ENCODE measurements at regions not wholly inside any gene's neighbourhood (a gene's known extent, or its start where the extent isn't known, plus 50 kb on each side); places are given as distances from the start of the nearest gene placed in this dataset.
"Not testable (repeated sequence)": the region's sequence is repeated elsewhere in the genome, so short reads cannot be mapped to it uniquely, and the experiment has no call there.

DNA sequence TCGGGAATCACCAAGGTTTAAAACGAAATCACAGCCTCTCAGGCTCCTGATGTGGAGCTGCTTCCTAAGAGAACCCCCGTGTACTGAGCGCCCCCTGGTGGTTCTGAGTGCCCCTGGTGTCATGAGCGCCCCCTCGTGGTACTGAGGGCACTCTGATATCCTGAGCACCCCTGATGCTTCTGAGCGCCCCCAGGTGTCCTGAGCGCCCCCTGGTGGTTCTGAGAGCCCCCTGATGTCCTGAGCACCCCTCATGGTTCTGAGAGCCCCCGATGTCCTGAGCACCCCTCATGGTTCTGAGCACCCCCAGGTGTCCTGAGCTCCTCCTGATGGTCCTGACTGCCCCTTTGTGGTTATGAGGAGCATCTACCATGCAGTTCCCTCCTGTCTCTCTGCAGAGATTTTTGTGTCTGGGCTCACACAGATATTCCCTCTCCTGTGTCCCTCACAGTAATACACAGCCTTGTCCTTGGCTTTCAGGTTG, 1092.1 kb downstream of the TMEM121 start:
- DNase-seq (ENCODE audit: low read depth) = not testable (repeated sequence)

DNA sequence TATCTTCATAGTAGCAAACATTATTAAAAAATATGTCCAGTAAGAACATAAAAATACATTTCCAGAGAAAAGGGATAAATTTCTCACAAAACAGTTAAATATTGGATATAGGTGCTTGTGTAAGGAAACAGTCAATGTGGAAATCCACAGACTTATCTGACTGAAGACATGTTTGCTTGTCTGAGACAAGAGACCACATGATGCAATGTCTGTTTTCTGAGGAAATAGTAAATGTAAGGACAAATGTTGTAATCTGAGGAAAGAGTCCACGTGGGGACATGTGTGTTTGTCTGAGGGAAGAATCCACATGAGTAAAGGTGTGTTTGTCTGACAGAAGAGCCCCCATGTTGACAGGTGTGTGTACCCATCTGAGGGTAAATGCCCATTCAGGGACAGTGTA, 1093.2 kb downstream of the TMEM121 start:
- no peak for DNase-seq (ENCODE audit: low read depth)

DNA sequence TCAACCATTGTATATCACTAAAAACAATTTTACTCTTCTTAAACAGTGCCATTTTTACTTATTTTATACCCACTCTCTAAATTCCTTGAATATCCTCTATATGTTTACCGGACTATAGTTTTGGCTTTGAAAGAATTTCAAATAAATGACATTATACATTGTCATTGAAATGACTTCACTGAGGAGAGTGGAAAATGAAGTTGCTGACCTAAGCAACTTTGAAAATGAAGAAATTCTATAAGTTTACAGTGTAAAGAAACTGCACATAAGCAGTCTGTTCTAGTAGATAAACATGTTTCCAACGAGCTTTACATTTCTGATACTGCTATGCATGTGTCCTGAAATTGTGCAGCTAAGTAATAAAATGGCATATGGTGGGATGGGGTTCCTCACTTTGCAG, 1094.0 kb downstream of the TMEM121 start:
- DNase-seq (ENCODE audit: low read depth) = no peak

DNA sequence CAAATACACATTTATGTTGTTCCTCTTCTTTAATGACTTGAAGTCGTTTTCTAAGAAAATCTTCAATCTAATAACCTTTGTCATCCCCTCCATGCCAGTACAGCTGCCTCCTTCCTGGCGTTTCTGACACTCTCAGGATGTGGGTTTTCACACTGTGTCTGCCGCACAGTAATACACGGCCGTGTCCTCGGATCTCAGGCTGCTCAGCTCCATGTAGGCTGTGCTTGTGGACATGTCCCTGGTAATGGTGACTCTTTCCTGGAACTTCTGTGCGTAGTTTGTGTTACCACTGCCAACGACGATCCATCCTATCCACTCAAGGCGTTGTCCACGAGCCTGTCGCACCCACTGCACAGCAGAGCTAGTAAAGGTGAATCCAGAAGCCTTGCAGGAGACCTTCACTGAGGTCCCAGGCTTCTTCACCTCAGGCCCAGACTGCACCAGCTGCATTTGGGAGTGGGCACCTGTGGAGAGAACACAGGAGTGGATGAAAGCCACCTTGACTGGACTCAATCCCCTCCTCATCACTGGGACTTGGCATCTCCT, 1095.9 kb downstream of the TMEM121 start:
- DNase-seq (ENCODE audit: low read depth) = no peak

DNA sequence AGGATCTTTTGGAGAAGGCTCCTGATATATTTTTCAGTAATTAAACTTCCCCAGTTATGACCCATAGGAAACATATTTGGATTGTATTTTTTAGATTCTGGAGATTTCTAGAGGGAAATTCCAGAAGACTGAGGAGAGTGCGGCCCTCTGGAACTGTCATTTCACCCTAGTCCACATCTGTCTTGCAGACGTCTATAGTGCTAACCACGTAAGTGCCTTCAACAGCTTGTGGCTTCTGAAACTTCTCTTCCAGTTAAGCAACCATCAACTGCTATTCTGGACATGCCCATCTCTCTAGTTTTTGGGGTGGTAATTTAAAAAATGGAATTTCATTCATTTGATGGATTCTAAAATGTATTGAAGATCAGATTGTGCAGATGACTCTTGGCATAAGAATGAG, 1098.8 kb downstream of the TMEM121 start:
- DNase-seq (ENCODE audit: low read depth) = no peak

DNA sequence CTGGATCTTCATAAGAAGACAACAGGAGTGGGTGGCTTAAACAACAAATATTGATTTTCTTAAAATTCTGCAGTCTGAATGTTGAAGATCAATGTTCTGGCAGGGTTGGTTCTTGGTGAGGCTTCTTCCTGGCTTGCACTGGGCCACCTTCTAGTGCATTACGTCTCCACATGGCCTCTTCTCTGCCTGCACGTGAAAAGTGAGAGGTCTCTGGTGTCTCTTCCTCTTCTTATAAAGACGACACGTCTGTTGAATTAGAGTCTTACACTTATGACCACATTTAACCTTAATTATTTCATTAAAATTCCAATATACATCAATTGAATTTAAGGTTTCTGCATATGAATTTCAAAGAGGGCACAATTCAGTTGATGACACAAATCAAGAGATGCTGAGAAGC, 1100.1 kb downstream of the TMEM121 start:
- not testable (repeated sequence) for DNase-seq (ENCODE audit: low read depth)

DNA sequence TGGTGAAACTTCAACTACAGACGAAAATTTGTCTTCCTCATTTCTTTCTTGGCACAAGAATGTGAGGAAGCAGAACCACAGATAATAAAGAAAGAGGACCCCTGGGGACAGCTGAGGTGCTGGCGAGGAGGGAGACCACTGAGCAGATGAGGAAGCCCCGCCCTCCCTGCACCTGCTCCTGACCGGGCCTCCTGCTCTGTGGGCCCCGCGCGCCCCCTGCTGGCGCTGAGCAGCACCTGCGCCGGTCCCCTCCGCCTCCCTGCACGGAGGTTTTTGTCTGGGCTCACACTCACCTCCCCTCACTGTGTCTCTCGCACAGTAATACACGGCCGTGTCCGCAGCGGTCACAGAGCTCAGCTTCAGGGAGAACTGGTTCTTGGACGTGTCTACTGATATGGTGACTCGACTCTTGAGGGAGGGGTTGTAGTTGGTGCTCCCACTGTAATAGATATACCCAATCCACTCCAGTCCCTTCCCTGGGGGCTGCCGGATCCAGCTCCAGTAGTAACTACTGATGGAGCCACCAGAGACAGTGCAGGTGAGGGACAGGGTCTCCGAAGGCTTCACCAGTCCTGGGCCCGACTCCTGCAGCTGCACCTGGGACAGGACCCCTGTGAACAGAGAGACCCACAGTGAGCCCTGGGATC, 1100.7 kb downstream of the TMEM121 start:
- DNase-seq (ENCODE audit: low read depth) = not testable (repeated sequence)

DNA sequence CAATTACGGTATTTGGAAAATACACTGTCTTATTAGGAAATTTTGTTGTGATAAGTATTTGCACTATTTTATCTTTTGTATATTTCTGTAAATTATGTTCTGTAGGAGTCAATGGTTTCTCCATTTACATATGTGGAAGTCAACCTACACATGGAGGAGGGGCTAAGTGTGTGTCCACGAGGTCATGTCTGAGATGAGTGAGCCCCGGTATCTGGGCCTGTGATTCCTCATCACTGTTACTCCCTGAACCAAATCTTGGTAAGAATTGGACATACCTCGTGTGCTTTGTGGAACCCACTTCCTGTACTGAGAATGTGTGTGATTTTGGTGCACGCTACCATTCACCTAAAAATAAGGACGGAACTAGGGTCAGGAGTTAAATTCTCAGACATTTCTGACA, 1105.5 kb downstream of the TMEM121 start:
- no peak for DNase-seq (ENCODE audit: low read depth)

DNA sequence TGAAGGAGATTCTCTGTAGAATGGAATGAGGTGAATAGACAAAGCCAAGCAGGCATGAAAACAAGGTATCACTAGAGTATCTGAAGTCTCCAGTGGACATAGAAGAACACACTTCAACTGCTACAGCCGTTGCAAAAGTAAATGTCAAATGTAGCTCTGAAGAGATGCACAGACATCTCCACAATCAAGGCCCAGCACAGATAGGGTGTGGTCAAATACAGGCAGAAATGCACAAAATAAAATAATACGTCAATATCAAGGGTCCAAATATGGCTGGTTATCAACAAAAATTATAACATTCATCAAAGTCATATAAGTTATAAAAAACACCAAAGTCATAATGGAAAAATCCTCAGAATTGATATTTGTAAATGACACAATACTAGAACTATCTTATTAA, 1107.3 kb downstream of the TMEM121 start:
- no peak for DNase-seq (ENCODE audit: low read depth)

DNA sequence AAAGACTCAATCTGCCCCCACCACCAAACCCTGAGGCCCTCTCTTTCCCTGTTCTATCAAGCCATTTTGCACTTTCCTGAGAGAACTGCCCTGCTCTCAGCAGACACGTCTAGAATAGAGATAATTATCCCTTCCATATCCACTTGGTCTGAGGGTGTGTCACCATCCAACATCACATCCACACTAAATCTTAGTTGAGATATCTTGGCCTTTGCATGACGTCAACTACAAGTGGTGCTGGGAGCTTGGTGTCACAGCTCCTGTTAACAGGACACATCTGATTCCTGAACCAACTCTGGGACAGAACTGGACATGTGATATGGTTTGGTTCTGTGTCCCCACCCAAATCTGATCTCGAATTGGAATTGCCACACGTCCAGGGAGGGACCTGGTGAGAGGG, 1109.2 kb downstream of the TMEM121 start:
- DNase-seq (ENCODE audit: low read depth) = no peak

DNA sequence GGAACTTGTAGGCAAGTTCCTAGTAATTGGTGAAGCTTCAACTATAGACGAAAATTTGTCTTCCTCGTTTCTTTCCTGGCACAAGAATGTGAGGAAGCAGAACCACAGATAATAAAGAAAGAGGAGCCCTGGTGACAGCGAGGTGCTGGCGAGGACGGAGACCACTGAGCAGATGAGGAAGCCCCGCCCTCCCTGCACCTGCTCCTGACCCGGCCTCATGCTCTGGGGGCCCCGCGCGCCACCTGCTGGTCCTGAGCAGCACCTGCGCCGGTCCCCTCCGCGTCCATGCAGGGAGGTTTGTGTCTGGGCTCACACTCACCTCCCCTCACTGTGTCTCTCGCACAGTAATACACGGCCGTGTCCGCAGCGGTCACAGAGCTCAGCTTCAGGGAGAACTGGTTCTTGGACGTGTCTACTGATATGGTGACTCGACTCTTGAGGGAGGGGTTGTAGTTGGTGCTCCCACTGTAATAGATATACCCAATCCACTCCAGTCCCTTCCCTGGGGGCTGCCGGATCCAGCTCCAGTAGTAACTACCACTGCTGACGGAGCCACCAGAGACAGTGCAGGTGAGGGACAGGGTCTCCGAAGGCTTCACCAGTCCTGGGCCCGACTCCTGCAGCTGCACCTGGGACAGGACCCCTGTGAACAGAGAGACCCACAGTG, 1112.5 kb downstream of the TMEM121 start:
- DNase-seq (ENCODE audit: low read depth) = not testable (repeated sequence)

DNA sequence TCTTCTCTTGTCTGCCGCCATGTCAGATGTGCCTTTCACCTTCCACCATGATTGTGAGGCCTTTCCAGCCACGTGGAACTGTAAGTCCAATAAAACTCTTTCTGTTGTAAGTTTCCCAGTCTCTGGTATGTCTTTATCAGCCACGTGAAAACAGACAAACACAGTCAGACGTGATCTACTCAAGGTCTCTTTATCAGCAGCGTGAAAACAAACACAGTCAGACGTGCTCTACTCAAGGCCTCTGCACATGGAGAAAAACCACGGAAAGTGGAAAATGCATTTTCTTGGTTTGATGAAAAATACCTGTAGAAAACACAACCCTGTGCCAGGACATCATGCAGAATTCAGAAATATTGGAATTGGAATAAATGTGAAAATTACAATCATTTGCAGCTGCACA, 1115.7 kb downstream of the TMEM121 start:
- no peak for DNase-seq (ENCODE audit: low read depth)

DNA sequence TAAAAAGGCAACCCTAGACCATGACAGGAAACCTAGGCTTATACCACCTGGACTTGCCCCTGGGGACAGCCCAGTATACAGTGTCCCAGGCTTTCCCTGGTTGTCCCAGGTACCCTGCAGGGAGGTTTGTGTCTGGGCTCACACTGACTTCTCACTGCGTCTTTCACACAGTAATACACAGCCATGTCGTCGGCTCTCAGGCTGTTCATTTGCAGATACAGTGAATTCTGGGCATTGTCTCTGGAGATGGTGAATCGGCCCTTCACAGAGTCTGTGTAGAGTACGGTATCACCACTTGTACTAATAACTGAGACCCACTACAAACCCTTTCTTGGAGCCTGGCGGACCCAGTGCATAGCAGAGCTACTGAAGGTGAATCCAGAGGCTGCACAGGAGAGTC, 1116.6 kb downstream of the TMEM121 start:
- not testable (repeated sequence) for DNase-seq (ENCODE audit: low read depth)

DNA sequence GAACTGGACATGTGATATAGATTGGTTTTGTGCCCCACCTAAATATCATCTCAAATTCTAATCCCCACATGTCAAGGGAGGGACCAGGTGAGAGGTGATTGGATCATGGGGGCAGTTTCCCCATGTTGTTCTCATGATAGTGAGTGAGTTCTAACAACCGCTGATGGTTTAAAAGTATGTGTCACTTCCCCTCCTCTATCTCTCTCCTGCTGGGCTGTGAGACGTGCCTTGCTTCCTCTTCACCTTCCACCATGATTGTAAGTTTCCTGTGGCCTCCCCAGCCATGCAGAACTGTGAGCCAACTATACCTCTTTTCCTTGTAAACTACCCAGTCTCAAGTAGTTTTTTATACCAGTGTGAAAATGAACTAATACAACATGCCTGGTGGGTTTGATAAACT, 1122.5 kb downstream of the TMEM121 start:
- not testable (repeated sequence) for DNase-seq (ENCODE audit: low read depth)

DNA sequence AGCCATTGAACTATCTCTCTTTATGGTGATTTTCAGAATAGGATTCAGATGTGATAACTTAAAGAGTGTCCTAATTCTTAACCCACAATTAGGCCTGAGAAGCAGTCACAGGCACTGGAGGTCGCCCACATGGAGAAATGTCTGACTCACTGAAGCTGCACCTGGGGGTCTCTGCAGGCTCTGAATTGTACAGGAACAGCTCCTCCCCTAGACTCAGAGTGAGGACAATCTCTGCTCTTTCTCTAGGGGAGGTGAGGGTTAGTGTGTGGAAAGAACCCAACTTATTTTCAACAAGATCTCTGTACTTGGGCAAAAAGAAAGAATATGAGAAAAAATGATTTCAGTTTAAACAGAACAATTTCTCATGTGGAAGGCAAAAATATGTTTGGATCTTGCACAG, 1124.6 kb downstream of the TMEM121 start:
- DNase-seq (ENCODE audit: low read depth) = no peak

DNA sequence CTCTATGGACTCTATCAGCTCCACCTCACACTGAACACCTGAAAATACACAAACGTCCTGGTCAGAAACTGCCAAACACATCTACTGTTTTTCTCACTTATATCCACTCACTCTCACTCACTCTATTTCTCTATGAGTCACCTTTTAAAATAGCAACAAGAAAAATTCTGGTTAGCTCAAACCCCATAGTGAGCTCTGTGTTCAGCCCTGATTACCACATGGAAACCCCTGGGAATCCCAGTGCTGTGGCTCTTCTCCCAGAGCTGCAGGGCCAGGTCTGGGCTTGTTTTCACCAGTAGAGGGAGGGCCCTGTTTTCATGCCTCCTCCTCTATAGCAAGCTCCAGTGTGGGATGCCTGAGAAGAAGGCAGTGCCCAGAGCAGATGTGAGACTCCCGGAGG, 1126.1 kb downstream of the TMEM121 start:
- no peak for DNase-seq (ENCODE audit: low read depth)

DNA sequence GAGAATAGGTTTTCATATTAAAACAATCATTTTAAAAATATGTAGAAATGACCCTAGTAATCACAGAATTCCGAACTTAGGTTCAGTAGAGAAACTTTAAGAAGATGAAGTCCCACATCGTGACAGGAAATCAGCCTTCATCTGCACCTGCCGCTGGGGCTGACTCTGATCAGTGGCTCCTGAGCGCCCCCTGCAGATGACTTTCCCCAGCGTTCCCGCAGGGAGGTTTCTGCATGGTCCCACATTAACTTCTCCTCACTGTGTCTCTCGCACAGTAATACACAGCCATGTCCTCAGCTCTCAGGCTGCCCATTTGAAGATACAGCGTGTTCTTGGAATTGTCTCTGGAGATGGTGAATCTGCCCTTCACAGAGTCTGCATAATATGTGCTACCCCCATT, 1131.1 kb downstream of the TMEM121 start:
- no peak for DNase-seq (ENCODE audit: low read depth)

DNA sequence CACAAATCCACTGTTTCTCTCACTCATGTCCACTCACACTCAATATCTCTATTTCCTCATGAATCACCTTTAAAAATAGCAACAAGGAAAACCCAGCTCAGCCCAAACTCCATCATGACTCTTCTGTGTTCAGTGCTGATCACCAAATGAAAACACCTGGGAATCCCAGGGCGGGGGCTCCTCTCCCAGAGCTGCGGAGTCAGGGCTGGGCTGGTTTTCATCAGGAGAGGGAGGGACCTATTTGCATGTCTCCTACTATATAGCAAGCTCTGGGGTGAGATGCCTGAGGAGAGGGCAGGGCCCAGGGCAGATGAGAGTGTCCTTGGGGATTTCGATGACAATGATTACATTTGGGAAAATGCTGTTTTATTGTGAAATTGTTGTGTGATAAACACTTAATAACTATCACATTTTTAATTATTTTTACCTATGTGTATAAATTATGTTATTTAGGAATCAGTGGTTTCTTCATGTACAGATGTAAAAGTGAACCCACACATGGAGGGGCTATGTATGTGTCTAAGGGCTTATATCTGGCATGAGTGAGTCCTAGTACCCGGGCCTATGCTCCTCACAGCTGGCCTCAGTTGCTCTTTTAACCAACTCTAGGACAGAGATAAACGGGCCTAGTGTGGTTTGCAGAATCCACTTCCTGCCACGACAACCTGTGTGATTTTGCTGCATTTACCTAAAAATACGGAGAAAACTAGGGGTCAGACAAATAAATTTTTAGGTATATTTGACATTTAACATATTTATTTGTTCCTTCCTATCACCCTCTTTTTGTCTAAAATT, 1131.9 kb downstream of the TMEM121 start:
- DNase-seq (ENCODE audit: low read depth) = not testable (repeated sequence)

DNA sequence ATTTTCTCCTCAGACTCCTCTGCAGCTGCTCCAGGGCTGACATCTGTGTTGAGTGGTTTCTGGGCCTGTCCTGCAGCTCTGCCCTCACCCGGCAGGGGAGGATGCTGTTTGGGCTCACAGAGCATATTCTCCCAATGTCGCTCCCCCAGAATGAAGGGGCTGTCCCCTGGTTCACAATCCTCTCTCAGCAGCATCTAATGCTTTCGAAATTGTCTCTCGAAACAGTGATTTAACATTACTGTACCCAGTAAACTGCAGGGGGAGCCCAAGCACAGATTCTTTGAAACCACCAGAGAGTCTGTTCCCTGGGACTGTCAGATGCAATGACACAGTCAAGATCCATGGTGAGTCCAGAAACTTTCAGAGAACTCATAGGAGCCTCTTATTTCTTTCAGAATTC, 1135.2 kb downstream of the TMEM121 start:
- not testable (repeated sequence) for DNase-seq (ENCODE audit: low read depth)

DNA sequence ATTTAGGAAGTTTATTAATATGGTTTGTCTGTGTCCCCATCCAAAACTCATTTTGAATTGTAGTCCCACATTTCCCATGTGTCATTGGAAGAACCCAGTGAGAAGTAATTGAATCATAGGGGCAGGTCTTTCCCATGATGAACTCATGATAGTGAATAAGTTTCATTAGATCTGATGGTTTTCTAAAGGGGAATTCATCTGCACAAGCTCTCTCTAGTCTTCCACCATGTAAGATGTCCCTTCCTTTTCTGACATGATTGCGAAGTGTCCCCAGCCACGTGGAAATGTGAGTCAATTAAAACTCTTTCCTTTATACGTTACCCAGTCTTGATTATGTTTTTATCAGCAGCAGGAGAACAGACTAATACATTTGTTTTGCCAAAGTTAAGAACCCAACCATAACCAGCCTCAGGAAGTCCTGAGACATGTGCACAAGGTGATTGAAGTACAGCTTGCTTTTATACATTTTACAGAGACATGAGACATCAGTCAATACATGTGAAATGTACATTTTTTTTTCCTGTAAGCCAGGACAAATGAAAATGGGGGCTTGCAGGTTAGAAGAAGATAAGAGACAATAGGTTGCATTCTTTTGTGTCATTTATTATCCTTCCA, 1136.7 kb downstream of the TMEM121 start:
- DNase-seq (ENCODE audit: low read depth) = no peak

DNA sequence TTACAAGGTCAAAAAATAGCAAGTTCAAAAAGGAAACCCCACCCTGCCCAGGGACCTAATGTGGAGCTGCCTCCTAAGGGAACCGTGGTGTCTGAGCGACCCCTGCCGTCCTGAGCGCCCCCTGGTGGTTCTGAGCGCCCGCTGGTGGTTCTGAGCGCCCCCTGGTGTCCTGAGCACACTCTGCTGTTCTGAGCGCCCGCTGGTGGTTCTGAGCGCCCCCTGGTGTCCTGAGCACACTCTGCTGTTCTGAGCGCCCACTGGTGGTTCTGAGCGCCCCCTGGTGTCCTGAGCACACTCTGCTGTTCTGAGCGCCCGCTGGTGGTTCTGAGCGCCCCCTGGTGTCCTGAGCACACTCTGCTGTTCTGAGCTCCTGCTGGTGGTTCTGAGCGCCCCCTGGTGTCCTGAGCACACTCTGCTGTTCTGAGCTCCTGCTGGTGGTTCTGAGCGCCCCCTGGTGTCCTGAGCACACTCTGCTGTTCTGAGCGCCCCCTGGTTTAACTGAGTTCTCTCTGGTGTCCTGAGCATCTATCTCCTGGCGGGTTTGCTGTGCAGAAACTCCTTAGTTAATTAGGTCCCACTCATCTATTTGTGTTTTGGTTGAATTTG, 1137.5 kb downstream of the TMEM121 start:
- DNase-seq (ENCODE audit: low read depth) = not testable (repeated sequence)

DNA sequence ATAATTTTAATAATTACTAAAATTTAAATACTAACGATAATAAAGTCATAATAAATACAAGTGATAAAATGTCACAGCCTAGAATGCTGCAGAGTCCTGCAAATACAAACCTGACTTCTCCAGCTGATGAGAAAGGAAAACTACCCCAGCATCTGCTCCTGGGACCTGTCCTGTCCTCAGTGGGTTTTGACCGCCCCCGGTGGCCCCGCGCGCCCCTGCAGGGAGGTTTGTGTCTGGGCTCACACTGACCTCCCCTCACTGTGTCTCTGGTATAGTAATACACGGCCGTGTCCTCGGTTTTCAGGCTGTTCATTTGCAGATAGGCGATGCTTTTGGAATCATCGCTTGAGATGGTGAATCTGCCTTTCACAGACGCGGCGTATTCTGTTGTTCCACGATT, 1139.4 kb downstream of the TMEM121 start:
- DNase-seq (ENCODE audit: low read depth) = no peak
